ENCODE measurements at regions not wholly inside any gene's neighbourhood (a gene's known extent, or its start where the extent isn't known, plus 50 kb on each side); places are given as distances from the start of the nearest gene placed in this dataset.

- no peaks in the 10 kb centered on the region for H4K20me1 ChIP-seq (ENCODE audit: insufficient read depth)
- H3K27me3 ChIP-seq (ENCODE audit: insufficient read depth, low read depth, low read length): no peaks in the 10 kb centered on the region
- H2AFZ ChIP-seq (ENCODE audit: low read depth, low read length): no peak overlapping the region
- H3K9me2 ChIP-seq (ENCODE audit: insufficient read depth, low read length): no peaks in the 10 kb centered on the region
- no peak overlapping the region for H3K4me2 ChIP-seq (ENCODE audit: low read length)
- no peak overlapping the region for H3K27ac ChIP-seq (ENCODE audit: low read length)
- no peaks in the 10 kb centered on the region for H3K79me2 ChIP-seq (replicated peaks; ENCODE audit: insufficient read depth, low read length)
- no peaks in the 10 kb centered on the region for H3K36me3 ChIP-seq (ENCODE audit: insufficient read depth, low read length)
- no peaks in the 10 kb centered on the region for H3K9me3 ChIP-seq (ENCODE audit: low read length)
- H3F3A ChIP-seq (ENCODE audit: insufficient read depth, low read length, poor library complexity, severe bottlenecking): no peaks in the 10 kb centered on the region
- H3K9ac ChIP-seq (ENCODE audit: low read length): no peak overlapping the region
- H3K4me3 ChIP-seq (ENCODE audit: low read length): no peak overlapping the region
- TF ChIP-seq REST (IDR thresholded peaks at IDR 0.05; ENCODE audit: borderline replicate concordance) (no peak), RAD21 (conservative IDR thresholded peaks at IDR 0.05) (no peak), TAF1 (IDR thresholded peaks at IDR 0.05; ENCODE audit: low read depth) (no peak), POLR2AphosphoS5 (IDR thresholded peaks at IDR 0.05) (no peak), SMC3 (conservative IDR thresholded peaks at IDR 0.05; ENCODE audit: poor library complexity) (no peak)
- TF ChIP-seq, protein P1, sequence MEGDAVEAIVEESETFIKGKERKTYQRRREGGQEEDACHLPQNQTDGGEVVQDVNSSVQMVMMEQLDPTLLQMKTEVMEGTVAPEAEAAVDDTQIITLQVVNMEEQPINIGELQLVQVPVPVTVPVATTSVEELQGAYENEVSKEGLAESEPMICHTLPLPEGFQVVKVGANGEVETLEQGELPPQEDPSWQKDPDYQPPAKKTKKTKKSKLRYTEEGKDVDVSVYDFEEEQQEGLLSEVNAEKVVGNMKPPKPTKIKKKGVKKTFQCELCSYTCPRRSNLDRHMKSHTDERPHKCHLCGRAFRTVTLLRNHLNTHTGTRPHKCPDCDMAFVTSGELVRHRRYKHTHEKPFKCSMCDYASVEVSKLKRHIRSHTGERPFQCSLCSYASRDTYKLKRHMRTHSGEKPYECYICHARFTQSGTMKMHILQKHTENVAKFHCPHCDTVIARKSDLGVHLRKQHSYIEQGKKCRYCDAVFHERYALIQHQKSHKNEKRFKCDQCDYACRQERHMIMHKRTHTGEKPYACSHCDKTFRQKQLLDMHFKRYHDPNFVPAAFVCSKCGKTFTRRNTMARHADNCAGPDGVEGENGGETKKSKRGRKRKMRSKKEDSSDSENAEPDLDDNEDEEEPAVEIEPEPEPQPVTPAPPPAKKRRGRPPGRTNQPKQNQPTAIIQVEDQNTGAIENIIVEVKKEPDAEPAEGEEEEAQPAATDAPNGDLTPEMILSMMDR (IDR thresholded peaks at IDR 0.05; ENCODE audit: poor library complexity, severe bottlenecking): no peak
Measured at GRCh38 chr13:112198396-112199010, 131.6 kb downstream of the SOX1 start.

GRCh38 chr13:112200200-112200599 is 133.3 kb downstream of the SOX1 start:
- H3K9me2 ChIP-seq (ENCODE audit: insufficient read depth, low read length): no peaks in the 10 kb centered on the region
- H2AFZ ChIP-seq (ENCODE audit: low read depth, low read length): no peak overlapping the region
- no peak overlapping the region for H3K4me2 ChIP-seq (ENCODE audit: low read length)
- no peak overlapping the region for H3K27ac ChIP-seq (ENCODE audit: low read length)
- no peak for TF ChIP-seq EZH2 (IDR thresholded peaks at IDR 0.05; ENCODE audit: borderline replicate concordance, insufficient read depth, low read length, poor library complexity, severe bottlenecking)
- TF ChIP-seq POLR2AphosphoS5 (IDR thresholded peaks at IDR 0.05): no peak
- no peak for TF ChIP-seq MXI1 (conservative IDR thresholded peaks at IDR 0.05; ENCODE audit: poor library complexity, severe bottlenecking)
- H3K9ac ChIP-seq (ENCODE audit: low read length): no peak overlapping the region
- H3F3A ChIP-seq (ENCODE audit: insufficient read depth, low read length, poor library complexity, severe bottlenecking): no peaks in the 10 kb centered on the region
- no peaks in the 10 kb centered on the region for H3K9me3 ChIP-seq (ENCODE audit: low read length)
- no peaks in the 10 kb centered on the region for H3K27me3 ChIP-seq (ENCODE audit: insufficient read depth, low read depth, low read length)
- no peak overlapping the region for H3K4me3 ChIP-seq (ENCODE audit: low read length)
- no peaks in the 10 kb centered on the region for H3K36me3 ChIP-seq (ENCODE audit: insufficient read depth, low read length)
- no peaks in the 10 kb centered on the region for H4K20me1 ChIP-seq (ENCODE audit: insufficient read depth)
- H3K79me2 ChIP-seq (replicated peaks; ENCODE audit: insufficient read depth, low read length): no peaks in the 10 kb centered on the region

- no peaks in the 10 kb centered on the region for H3F3A ChIP-seq (ENCODE audit: insufficient read depth, low read length, poor library complexity, severe bottlenecking)
- no peaks in the 10 kb centered on the region for H3K9me2 ChIP-seq (ENCODE audit: insufficient read depth, low read length)
- H3K9me3 ChIP-seq (ENCODE audit: low read length): no peaks in the 10 kb centered on the region
- H3K9ac ChIP-seq (ENCODE audit: low read length): no peak overlapping the region
- no peaks in the 10 kb centered on the region for H4K20me1 ChIP-seq (ENCODE audit: insufficient read depth)
- H3K4me2 ChIP-seq (ENCODE audit: low read length): no peak overlapping the region
- no peaks in the 10 kb centered on the region for H3K79me2 ChIP-seq (replicated peaks; ENCODE audit: insufficient read depth, low read length)
- H3K4me3 ChIP-seq (ENCODE audit: low read length): no peak overlapping the region
- no peak overlapping the region for H3K27ac ChIP-seq (ENCODE audit: low read length)
- H3K27me3 ChIP-seq (ENCODE audit: insufficient read depth, low read depth, low read length): no peaks in the 10 kb centered on the region
- H2AFZ ChIP-seq (ENCODE audit: low read depth, low read length): no peak overlapping the region
- H3K36me3 ChIP-seq (ENCODE audit: insufficient read depth, low read length): no peaks in the 10 kb centered on the region
- TF ChIP-seq SMC3 (conservative IDR thresholded peaks at IDR 0.05; ENCODE audit: poor library complexity): no peak
- no peak for TF ChIP-seq REST (IDR thresholded peaks at IDR 0.05; ENCODE audit: borderline replicate concordance)
- TF ChIP-seq POLR2AphosphoS5 (IDR thresholded peaks at IDR 0.05): no peak
- TF ChIP-seq EZH2 (IDR thresholded peaks at IDR 0.05; ENCODE audit: borderline replicate concordance, insufficient read depth, low read length, poor library complexity, severe bottlenecking): no peak
- TF ChIP-seq EP300 (conservative IDR thresholded peaks at IDR 0.05; ENCODE audit: poor library complexity, severe bottlenecking): no peak
- TF ChIP-seq, protein P1 (IDR thresholded peaks at IDR 0.05; ENCODE audit: poor library complexity, severe bottlenecking): no peak
- no peak for TF ChIP-seq RAD21 (conservative IDR thresholded peaks at IDR 0.05)
- no peak for TF ChIP-seq TAF1 (IDR thresholded peaks at IDR 0.05; ENCODE audit: low read depth)
- no peak for TF ChIP-seq MXI1 (conservative IDR thresholded peaks at IDR 0.05; ENCODE audit: poor library complexity, severe bottlenecking)
Measured at GRCh38 chr13:112202266-112202665, 135.3 kb downstream of the SOX1 start.

All from neural cell (in vitro differentiated cells).